ENCODE measurements at regions not wholly inside any gene's neighbourhood (a gene's known extent, or its start where the extent isn't known, plus 50 kb on each side); places are given as distances from the start of the nearest gene placed in this dataset.

DNA sequence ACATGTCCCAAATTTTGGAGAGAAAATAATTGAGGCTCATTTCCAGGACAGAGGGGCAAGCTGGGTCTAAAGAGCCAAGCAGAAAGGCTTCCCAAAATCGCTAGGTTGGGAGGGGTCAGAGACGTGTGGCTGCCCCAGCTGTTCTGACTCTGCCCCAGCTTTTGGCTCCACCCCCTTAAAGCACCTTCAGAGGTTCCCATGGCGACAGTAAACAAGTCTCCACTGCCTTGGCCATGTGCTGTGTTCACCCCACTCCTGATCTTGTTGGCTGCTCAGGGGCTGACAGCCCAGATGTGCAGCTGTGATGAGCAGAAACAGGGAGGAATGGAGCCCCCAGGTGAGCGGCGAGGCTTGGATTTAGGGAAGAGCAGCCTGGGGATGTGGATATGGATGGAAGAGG lies 72.8 kb upstream of the SPTLC3 start:
- TF ChIP-seq, protein P1, sequence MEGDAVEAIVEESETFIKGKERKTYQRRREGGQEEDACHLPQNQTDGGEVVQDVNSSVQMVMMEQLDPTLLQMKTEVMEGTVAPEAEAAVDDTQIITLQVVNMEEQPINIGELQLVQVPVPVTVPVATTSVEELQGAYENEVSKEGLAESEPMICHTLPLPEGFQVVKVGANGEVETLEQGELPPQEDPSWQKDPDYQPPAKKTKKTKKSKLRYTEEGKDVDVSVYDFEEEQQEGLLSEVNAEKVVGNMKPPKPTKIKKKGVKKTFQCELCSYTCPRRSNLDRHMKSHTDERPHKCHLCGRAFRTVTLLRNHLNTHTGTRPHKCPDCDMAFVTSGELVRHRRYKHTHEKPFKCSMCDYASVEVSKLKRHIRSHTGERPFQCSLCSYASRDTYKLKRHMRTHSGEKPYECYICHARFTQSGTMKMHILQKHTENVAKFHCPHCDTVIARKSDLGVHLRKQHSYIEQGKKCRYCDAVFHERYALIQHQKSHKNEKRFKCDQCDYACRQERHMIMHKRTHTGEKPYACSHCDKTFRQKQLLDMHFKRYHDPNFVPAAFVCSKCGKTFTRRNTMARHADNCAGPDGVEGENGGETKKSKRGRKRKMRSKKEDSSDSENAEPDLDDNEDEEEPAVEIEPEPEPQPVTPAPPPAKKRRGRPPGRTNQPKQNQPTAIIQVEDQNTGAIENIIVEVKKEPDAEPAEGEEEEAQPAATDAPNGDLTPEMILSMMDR (IDR thresholded peaks at IDR 0.05), result no peak
- TF ChIP-seq POLR2A (IDR thresholded peaks at IDR 0.05) (no peak), POLR2AphosphoS5 (IDR thresholded peaks at IDR 0.05) (no peak)
